Psoas muscle (tissue), 7 donors: ENCODE measurements at regions not wholly inside any gene's neighbourhood (a gene's known extent, or its start where the extent isn't known, plus 50 kb on each side); places are given as distances from the start of the nearest gene placed in this dataset.

Experiments used
- ATAC-seq, 4 donors: fragments of 200-7000 bp; cut with Tn5 transposase; one replicate each; pipeline ENCODE4 v1.9.1; 2020; ENCODE audit warnings: moderate library complexity in 3 of 4, mild to moderate bottlenecking in 2 of 4
- DNase-seq, 2 donors: peaks; one replicate each; pipeline ENCODE4 v3.0.0-alpha.2; 2020
- H3K27ac ChIP-seq: fragments of 200-600 bp; one replicate; pipeline ENCODE4 v1.8.0; 2022
- H3K27me3 ChIP-seq, 3 donors: fragments of 200-600 bp in 1 of 3; one replicate each; pipeline versions ENCODE4 v1.6.1 to v1.8.0; 2013 to 2022; ENCODE audit warnings: low read length in 2 of 3, mild to moderate bottlenecking in 2 of 3, moderate library complexity in 1 of 3; ENCODE audit not compliant: insufficient read depth in 3 of 3
- H3K36me3 ChIP-seq, 2 donors: fragments of 200-600 bp in 1 of 2; one replicate each; pipeline versions ENCODE4 v1.6.1 to v1.8.0; 2013 to 2022; ENCODE audit warnings: low read depth in 1 of 2, mild to moderate bottlenecking in 1 of 2, moderate library complexity in 1 of 2; ENCODE audit not compliant: insufficient read depth in 1 of 2
- H3K4me1 ChIP-seq: fragments of 200-600 bp; one replicate; pipeline ENCODE4 v1.8.0; 2022
- H3K4me3 ChIP-seq: fragments of 200-600 bp; one replicate; pipeline ENCODE4 v1.8.0; 2022; ENCODE audit warnings: mild to moderate bottlenecking
- H3K9me3 ChIP-seq: fragments of 200-600 bp; one replicate; pipeline ENCODE4 v1.8.0; 2022
- WGBS, 3 donors: extraction: QIAGEN DNeasy Blood & Tissue Kit; methylation state at CpG; one replicate each; pipeline versions ENCODE4 v1.1.6 to v1.1.7; 2013; 5-methylcytosine and 5-hydroxymethylcytosine counted together
- intact Hi-C, 2 donors: fragments of 100-400 bp; cut with DNase I; formaldehyde crosslinking; loops; one replicate each; pipeline versions ENCODE4 v1.11.0 to v1.14.2; 2022
- TF ChIP-seq, protein P1 (sequence below): fragments of 200-600 bp; IDR thresholded peaks from one replicate; pipeline ENCODE4 v1.8.0; 2022; ENCODE audit warnings: antibody characterized with exemption
- donor health status: healthy with polysubstance abuse.
- donor health status: DM: no; HTN: no; CAD: no; lungs with moderate emphysema.
- donor health status: Bipolar disorder and iron deficiency.
- donor health status: healthy.
- donor health status: DM: yes; HTN: yes; CAD: no.
- donor health status: DM: no; HTN: no; CAD: no.
- donor health status: DM: yes; HTN: yes; CAD: no.

DNA sequence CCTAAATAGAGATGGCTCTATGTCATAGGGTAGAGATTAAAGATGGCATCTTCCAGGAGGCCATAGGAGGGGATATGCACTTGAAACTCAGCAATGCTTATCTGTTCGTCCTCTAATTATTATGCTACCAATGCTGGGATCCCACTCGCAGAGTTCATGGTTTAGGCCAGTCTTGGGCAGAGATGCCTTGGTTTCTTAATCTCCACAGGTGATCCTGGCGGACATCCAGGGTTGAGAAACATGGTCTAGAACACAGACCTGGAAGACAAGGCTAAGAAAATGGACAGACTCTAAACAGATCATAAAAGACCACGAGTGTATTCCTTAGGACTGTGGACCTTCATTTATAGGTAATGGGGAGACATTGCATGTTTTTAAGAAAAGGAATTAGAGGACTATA is 70.0 kb upstream of the IRS2 start:
- Histone ChIP-seq H3K27ac (no peak overlapping the region), H3K36me3 (no peaks in the 10 kb centered on the region), H3K9me3 (no peaks in the 10 kb centered on the region), H3K4me1 (peaks cover 5% of the 10 kb centered on the region), H3K4me3 (no peak overlapping the region), H3K27me3 (peaks cover 0 to 7% (median 0%) of the 10 kb centered on the region in 3 donors)
- WGBS, 3 donors = 79 to 84% (median 79%) methylated on average over 4 of the region's 4 CpGs
- TF ChIP-seq, protein P1, sequence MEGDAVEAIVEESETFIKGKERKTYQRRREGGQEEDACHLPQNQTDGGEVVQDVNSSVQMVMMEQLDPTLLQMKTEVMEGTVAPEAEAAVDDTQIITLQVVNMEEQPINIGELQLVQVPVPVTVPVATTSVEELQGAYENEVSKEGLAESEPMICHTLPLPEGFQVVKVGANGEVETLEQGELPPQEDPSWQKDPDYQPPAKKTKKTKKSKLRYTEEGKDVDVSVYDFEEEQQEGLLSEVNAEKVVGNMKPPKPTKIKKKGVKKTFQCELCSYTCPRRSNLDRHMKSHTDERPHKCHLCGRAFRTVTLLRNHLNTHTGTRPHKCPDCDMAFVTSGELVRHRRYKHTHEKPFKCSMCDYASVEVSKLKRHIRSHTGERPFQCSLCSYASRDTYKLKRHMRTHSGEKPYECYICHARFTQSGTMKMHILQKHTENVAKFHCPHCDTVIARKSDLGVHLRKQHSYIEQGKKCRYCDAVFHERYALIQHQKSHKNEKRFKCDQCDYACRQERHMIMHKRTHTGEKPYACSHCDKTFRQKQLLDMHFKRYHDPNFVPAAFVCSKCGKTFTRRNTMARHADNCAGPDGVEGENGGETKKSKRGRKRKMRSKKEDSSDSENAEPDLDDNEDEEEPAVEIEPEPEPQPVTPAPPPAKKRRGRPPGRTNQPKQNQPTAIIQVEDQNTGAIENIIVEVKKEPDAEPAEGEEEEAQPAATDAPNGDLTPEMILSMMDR = no peak
- intact Hi-C loops = no loop called here
- no peak for ATAC-seq
- DNase-seq = no peak

- WGBS, 3 donors = 78 to 87% (median 87%) methylated on average over 5 of the region's 5 CpGs
- H3K27me3 ChIP-seq = peaks cover 0 to 7% (median 0%) of the 10 kb centered on the region in 3 donors
- H3K4me3 ChIP-seq = no peak overlapping the region
- no peaks in the 10 kb centered on the region for H3K4me1 ChIP-seq
- H3K9me3 ChIP-seq = no peaks in the 10 kb centered on the region
- no peaks in the 10 kb centered on the region for H3K36me3 ChIP-seq
- DNase-seq (no peak), ATAC-seq (no peak)
- intact Hi-C loops = no loop called here
- H3K27ac ChIP-seq = no peak overlapping the region
- TF ChIP-seq, protein P1 = no peak
These were observed 66.8 kb upstream of the IRS2 start for GRCh38 chr13:109853153-109853552.

GRCh38 chr13:109846185-109846584 is 59.8 kb upstream of the IRS2 start:
- peaks cover 0 to 5% (median 0%) of the 10 kb centered on the region in 3 donors for H3K27me3 ChIP-seq
- TF ChIP-seq, protein P1 = no peak
- H3K36me3 ChIP-seq = no peaks in the 10 kb centered on the region
- peaks cover 4% of the 10 kb centered on the region for H3K4me1 ChIP-seq
- DNase-seq = no peak
- no peak overlapping the region for H3K27ac ChIP-seq
- no peaks in the 10 kb centered on the region for H3K9me3 ChIP-seq
- ATAC-seq = no peak
- intact Hi-C loops = no loop called here
- no peak overlapping the region for H3K4me3 ChIP-seq
- 54 to 72% (median 62%) methylated on average over 4 of the region's 4 CpGs for WGBS, 3 donors

GRCh38 chr13:109844396-109844795 is 58.0 kb upstream of the IRS2 start:
- 53 to 68% (median 56%) methylated on average over 9 of the region's 9 CpGs for WGBS, 3 donors
- no peak for DNase-seq
- Histone ChIP-seq H3K9me3 (no peaks in the 10 kb centered on the region), H3K4me3 (no peak overlapping the region), H3K27ac (no peak overlapping the region), H3K4me1 (peaks cover 4% of the 10 kb centered on the region), H3K36me3 (no peaks in the 10 kb centered on the region), H3K27me3 (peaks cover 0 to 5% (median 0%) of the 10 kb centered on the region in 3 donors)
- ATAC-seq = peak in 1 of 4 donors; percentile 42
- TF ChIP-seq, protein P1 = no peak
- intact Hi-C loops = no loop called here

DNA sequence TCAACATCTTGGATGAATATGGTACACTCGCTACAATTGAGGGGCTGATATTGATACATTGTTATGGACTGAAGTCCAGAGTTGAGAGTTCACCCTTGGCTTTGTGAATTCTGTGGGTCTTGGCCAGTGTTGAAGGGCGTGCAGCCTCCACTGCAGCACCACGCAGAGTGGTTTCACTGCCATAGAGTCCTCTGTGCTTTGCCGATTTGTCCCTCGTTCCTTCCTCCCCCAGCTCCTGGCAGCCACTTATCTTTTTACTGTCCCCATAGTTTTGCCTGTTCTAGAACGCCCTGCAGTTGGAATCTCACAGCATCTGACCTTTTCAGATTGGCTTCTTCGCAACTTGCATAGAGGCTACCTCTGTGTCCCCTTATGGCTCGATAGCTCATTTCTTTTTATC is 57.3 kb upstream of the IRS2 start:
- DNase-seq (no peak), ATAC-seq (no peak)
- Histone ChIP-seq H3K4me1 (peaks cover 4% of the 10 kb centered on the region), H3K36me3 (no peaks in the 10 kb centered on the region), H3K4me3 (no peak overlapping the region), H3K9me3 (no peaks in the 10 kb centered on the region), H3K27ac (no peak overlapping the region), H3K27me3 (peaks cover 0 to 5% (median 0%) of the 10 kb centered on the region in 3 donors)
- WGBS, 3 donors = 80 to 90% (median 85%) methylated on average over 8 of the region's 8 CpGs
- TF ChIP-seq, protein P1 = no peak
- intact Hi-C loops = no loop called here
